ENCODE measurements at regions not wholly inside any gene's neighbourhood (a gene's known extent, or its start where the extent isn't known, plus 50 kb on each side); places are given as distances from the start of the nearest gene placed in this dataset.
A peak's percentile ranks its signal among the peaks of the same experiment; 100 is the strongest.

DNA sequence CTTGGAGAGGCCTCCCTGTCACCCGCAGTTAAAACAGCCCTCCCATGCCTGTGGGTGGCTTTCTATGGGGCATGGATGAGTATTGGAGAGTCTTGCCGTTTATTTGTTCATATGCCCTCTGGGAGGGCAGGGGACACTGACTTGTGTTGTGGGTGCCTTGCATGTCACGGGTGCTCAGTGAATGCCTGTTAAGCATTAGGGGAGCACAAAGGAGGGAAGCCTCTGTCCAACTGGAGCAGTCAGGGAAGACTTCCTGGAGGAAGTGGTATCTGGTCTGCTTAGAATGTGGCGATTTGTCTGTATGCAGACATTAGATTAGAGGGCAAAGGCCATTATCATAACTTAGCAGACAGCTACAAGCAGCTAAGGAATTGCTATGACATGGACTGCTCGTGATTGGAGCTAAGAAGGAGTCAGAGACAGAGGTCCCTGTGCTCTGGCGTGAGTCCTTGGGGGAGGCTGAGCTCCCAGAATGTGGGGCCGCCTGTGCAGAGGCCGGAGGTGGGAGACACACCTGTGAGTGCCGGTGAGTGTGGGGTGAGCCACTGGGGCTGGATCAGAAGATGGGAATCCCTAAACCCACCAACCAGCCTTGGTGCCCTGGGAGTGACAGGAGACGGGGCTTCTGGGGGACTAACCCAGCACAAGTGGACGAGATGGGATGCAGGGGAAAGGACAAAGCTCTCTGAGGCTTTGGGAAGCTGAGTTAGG, 286.1 kb downstream of the SEC14L1 start:
- DNase-seq (ENCODE audit: low read depth in 2 of 2) = no peak

DNA sequence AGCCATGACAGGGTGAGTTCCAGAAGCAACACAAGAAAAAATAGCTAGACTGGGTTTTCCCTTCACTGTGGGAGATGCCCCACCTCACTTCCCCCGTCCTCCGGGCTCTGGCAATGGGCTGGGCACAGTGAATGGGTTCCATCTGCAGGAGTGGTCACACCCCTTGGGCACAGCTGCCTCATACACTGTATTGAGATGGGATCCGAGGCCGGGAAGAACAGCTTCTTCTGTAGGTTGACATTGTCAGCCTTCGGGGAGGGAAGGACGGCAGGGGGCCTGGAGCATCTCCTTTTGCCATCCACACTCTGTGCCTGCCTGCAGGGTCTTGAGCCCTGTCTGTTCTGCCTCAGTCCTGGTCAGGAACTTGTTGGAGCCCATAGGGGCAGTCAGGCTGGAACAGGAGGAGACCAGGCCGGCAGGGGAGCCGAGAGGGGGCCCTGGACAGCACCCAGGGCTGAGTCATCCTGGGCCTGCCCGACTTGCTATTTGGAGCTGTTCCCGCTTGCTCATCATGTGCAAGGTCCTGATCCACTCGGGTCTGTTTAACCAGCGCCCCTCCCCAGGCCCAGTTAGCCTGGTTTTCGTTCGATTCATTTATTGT, 286.7 kb downstream of the SEC14L1 start:
- peak in 1 of 2 donors; percentile 46 for DNase-seq (ENCODE audit: low read depth in 2 of 2)

DNA sequence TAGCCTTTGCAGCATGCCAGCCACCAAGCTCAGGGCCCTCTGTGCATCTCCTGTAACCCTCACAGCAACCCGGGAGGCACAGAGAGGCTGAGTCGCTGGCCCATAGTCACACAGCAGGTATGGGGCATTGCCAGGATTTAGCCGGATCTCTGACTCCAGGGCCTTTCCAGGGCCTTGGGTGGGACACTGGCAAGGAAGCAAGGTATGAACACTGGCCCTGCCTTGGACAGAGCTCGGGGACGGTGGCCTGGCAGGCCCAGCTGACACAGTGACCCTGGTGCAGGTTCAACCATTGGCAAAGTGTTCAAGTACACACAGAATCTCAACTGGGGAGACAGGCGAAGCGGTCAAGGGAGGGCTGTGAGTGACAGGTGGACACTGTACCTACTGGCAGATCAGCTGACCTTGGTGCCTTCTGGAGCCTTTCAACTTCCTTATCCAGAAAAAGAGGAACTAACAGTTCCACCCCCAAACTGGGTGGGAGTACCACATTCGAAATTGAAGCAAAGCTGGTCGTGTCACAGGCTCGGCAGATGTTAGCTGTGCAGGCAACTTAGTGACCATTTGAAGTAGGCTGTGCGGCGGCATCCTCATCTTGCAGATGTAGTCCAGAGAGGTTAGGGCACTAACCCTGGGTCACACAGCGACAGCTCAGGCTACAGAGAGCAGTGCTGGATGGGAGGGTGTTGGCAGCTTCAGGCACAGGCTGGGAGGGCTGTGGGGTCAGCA, 287.4 kb downstream of the SEC14L1 start:
- no peak for DNase-seq (ENCODE audit: low read depth in 2 of 2)

DNA sequence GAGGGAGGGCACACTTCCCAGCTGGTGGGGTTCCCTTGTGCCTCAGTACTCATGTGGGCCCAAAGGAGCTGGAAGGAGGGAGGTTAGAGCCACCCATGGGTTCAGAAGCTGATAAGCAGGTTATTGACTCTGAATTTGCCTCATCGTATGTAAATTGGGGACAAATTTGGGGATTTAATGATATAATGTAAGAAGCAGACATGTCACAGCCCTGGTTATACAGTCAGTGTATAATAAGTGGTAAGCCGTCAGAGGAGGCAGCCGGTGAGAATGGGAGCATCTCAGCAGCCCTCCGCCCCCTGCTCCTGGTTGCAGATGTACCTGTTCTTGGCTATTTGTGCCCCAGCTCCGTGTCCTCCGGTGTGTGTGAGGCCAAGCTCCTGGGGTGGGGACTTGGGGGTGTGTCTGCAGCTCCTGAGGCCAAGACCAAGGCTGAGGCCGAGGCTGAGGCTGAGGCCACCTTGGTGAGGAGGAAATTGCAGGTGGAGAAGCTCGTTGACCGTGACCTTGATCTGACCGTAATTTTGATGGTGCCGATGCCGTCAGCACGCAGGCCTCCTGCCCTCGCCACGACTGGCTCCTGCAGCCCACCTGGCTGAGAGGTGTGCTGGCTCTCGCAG, 288.1 kb downstream of the SEC14L1 start:
- no peak for DNase-seq (ENCODE audit: low read depth in 2 of 2)

DNA sequence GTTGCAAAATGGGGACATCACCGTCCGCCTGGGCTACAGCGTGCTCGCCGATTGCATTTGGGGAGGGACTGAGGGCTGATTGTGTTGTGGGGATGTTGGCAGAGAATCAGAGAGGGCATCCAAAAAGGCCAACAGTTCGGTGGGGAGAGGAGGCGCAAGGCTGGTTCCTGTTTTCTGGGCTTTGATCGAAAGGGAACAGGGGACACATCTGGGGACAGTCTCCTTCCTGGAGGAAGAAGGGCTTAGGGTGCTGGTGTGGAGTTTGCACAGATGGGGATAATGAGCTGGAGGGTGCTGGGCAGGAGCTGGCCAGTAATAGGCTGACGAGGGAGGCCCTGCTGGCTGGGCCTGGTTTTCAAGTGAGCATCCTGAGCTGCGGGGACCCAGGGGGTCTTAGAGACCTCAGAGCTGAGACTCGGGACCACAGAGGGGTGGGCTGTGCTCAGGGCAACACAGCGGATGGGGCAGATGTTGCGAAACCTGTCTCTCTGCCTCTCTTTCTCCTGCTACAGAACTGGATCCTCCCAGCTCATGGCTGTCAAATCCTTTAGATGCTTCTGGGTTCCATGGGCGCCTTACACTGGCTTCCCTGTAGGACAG, 288.7 kb downstream of the SEC14L1 start:
- no peak for DNase-seq (ENCODE audit: low read depth in 2 of 2)

DNA sequence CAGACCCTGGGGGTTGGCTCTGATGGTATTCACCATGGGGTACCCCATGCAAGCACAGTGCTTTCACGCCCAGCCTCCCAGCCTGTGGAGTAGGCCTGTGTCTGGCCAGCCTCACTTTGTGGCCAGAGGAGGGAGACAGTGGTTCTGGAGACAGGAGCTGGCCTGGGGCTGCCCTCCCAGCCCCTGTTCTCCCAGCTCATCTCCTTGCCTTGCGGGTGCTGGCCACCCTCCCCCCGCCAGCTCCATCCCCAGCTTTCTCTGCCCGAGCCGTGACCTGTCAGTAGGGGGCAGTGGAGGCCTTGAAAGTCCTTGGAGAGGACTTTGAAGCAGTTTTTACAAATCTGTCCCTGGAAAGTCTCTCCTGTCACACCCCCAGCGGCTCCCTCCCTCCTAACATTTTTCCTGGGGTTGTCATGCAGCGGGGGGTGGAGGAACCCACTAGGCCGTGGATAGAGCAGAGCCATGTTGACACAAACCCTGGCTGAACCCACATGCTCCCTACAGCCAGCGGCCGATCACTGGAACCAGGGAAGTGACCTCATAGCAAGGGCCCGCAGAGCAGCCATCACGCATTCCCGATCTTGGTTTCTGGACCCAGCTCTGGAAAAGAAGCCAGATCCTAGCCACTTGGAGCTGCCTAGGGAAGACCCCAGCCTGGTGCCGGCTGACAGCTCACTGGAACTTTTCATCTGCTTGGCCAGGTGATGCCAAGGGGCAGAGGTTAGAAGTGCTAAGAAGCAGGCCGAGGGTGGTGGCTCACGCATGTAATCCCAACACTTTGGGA, 289.4 kb downstream of the SEC14L1 start:
- DNase-seq (ENCODE audit: low read depth in 2 of 2) = peak; percentile 87 to 89

DNA sequence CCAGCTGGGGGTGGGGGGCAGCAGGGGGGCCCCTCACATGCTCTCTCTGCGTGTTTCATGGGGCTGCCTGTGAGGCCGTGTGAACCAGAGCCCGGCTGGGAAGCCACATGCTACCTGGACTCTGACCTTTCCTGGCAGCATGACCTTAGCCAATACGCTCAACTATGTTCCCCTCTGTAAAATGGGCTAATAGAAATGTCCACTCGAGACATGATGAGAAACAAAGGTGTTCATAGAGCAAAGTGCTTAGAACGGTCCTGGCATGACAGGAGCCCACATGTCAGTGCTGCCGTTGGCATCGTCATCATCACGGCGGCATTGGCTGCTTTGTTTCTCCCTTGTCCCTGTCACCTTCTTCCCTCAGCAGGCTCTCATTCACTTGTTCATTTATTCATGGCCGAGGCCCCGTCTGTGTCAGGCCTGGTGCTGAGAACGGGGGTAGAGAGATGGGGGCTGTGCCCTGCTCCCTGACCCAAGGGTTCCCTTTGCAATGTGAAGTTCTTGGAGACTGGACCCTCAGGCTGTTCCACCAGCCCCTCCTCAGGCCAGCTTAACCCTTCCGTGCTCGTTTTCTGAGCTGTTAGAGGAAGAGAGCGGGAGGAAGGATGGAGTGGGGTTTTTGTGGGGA, 291.4 kb downstream of the SEC14L1 start:
- no peak for DNase-seq (ENCODE audit: low read depth in 2 of 2)

DNA sequence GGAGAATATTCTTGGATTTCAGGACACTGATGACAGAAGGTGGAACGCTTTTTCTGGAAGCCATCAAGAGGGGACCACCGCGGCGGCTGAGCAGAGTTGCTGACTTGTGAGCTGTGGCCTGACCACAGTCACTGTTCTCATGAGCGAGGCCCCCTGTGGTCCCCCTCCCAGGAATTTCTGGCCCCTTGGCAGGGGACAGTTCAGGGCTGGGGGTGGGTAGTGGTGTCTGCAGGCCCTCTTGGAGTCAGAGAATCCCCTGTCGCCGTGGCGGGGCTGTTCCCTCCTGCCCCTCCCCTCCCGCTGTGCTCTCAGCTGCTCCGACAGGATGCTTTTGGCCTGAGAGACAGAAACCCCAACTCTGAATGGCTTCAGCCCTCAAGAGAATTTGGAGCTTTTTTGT, 292.0 kb downstream of the SEC14L1 start:
- no peak for DNase-seq (ENCODE audit: low read depth in 2 of 2)

DNA sequence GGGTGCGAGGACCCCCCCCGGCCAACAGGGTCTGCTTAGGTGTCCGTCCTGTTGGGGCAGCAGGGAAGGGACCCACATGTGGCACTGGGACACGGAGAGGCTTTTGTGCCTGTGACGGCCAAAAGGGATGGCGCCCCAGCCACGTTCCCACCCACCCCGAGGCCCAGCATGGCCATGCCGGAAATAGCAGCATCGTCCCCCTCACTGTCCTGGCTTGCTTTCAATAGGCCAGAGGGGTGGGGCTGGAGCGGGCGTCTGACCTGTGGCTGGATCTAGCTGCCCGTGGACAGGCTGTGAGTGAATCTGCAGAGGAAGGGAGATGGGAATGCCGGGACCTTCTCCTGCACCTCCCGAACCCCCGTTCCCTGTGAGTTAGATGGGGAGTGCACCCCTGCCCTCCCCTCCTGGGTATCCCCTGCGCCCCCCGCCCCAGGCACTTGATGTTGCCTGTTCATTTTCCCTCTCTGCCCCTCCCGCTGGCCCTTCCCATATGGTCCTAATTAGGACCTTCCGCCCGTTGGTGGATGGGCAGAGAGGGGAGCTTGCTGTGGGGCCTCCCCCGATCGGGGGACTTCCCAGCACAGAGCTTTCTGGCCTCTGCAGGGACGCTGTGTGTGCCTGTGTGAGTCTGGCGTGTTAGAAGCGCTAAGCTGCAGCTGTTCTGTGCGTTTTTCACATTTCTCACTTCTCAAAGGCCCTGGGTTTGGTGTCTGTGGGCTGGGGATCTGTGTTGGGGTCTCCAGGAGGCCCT, 292.8 kb downstream of the SEC14L1 start:
- DNase-seq (ENCODE audit: low read depth in 2 of 2) = peak in 1 of 2 donors; percentile 32

DNA sequence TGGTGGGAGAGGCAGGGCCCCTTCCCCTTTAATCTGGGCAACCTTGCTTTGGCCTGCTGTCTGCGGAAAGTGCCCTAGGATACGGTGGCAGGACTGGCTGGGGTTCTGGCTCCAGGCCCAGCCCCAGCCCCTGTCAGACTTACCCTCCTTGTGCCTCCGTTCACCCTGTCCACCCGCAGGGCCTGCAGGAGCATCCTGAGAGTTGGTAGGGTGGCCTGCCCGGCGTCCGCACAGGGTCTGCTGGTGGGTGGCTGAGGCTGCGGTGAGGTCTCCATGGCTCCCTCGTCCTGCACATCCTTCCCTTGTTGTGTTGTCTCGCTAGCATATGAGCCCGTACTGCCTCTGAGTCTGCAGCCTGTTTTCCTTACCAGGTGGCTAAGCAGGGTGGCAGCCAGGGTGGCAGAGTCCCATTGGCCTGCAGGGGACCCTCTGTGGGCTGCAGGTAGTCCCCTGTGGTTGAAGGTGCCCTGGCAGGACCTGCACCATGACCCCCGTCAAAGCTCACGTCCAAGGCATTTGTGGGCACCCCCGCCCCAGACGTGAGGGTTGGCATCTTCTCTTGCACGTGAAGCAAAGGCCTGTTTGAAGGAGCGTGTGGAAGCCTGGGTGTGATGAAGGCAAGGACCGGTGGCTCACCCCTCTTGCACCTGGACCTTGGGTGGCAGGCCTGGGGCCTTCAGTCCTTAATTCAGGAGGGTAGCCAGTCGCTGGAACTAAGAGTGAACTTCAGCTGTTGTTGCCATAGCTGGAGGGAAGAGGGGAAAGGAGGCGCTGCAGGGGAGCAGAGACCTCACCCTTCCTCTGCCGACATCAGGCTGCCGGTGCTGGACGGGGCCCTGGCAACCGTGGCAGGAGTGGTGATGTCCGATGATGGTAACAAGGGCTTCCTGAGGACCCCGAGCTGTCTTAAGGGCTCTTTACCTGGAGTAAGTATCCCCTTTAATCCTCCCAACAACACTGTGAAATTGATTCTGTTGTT, 293.7 kb downstream of the SEC14L1 start:
- no peak for DNase-seq (ENCODE audit: low read depth in 2 of 2)

DNA sequence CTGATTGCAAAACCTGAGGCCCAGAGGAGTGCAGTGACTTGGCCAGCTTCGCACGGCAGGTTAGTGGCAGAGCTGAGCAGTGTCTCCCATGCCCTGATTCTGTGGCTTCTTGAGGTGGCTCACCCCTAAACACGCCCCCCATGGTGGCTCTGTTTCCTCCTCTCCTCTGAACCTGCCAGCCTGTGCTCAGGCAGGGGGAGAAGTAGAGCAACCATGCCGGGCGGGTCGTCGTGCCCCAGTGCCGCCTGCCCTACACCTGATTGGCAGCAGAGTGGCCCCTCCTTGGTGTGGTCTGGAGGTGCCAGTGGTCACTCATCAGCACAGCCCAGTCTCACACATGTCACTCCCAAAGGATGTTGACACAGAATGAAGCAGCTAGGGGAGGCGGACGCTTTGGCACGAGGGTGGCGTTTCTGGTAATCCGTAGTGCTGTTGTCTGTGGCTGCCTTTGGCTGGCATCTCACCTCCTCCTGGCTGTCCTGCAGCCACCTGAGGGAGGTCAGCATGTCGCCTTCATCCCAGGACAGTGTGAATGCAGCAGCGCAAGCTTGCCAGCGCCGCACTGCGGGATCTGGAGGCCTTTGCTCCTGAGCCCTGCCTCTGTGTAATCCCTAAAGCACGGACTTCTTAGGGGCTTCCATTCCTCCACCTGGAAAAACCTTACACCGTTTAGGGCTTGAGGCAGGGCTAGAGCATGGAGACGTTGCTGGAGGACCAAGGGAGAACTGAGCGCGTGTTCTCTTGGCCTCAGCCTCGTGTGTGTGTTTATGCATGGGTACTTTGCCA, 294.7 kb downstream of the SEC14L1 start:
- DNase-seq (ENCODE audit: low read depth in 2 of 2) = no peak

DNA sequence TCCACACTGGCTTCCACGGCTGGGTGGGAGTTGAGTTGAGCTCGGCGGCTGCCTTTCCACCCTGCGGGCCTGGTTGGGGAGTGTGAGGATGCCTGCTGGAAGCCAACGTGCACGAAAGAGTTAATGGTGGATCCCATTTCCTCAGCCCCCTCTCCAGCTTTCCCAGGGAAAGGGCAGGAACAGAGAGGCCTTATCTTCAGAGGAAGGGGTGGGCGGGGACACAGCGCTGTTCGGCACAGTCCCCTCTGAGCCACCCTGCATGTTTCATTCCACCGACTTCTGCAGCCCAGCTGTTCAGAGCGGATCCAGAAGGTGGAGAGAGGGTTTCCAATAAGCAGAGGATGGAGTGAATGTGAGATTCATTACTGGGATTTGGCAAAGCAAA, 295.3 kb downstream of the SEC14L1 start:
- peak in 1 of 2 donors; percentile 45 for DNase-seq (ENCODE audit: low read depth in 2 of 2)

DNA sequence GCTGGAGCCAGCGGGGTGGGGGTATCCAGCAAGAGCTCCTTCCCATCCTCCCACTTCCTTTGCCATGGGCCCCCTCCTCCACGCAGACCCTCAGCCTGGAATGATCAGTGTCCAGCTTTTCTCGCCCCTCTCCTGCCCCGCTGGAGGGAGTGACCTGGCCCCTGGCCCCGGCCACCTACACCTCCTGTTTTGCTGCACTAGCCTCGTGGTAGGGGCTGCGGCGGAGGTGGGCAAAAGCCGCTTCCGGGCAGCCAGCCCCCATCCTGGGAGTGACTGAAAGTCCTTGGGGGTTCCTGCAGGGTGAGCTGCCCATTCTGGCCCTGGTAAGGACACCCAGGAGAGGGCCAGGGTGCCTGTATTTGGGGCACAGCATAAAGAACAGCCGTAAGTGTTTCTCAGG, 295.7 kb downstream of the SEC14L1 start:
- DNase-seq (ENCODE audit: low read depth in 2 of 2) = no peak

DNA sequence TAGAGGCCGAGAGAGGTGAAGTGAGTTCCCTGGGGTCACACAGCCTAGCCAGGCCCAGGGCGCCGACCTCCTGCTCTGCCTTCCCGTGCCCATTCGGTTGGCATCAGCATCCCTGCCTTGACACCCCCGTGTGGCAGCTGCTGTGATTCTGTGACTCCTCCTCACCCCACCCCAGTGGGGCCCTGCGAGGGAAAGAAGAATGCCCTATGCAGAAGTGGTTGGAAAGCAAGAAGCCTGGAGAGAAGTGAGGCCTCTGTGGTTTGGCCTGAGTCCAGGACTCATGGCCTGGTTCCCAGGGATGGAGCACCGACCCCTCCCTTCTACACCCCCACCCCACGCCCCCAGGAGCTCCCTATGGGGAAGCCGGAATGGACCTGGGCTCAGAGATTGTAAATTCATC, 296.2 kb downstream of the SEC14L1 start:
- no peak for DNase-seq (ENCODE audit: low read depth in 2 of 2)

DNA sequence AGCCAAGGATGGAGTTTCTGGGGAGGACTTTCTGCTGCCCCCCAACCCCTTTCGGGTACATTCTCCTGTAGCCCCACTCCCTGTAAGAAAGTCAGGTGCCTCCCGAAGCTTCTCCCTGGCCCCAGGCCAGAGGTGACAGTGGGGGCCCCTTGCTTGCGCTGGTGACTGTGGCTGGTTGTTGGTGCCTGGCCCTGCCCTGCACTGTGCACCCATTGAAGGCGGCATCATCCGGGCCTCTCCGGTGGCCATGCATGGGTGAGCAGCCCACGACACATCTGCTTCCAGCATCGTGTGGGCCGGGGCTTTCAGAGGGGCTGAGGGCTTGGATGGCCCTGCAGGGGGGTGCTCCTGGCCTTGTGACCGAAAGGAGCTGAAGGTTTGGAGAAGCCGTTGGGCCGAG, 297.0 kb downstream of the SEC14L1 start:
- DNase-seq (ENCODE audit: low read depth in 2 of 2) = no peak

DNA sequence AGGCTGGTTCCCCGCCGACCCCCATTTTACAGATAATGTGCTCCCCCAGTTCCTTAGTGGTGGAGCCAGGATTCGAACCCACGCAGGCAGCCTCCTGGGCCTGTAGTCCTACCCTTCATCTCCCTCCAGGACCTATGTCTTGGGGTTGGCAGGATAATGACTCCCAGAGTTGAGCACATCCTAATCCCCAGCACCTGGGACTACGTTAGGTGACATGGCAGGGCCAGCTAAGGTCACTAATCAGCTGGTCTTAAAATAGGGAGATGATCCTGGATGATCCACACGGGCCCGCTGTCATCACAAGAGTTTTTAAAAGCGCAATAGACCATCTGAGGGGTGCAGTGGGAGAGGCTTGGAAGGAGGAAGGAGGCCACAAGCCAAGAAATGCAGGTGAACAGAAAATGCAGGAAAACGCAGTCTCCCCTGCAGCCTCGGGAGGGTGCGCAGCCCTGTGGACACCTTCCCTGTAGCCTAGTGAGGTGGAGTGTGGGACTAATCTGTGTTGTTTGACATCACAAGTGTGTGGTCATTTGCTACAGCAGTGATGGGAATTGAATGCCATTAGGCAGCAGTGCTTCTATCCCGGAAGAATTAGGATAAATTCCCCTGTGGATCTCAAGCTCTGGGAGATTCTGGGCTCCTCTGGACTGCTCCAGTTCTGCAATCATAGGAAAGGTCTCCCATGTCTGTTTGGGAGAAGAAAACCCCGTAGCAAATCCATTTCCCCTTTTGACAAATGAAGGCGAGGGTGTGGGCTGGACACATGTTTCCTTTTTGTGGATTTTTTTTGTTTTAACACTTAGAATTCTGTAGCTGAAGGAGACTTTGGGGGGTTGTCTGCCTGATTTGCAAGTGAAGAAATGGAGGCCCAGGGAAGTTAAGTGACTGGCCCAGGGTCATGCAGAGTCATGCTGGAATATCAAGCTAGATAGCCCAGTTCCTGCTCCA, 297.7 kb downstream of the SEC14L1 start:
- DNase-seq (ENCODE audit: low read depth in 2 of 2) = no peak
